Motor neuron (in vitro differentiated cells): ENCODE measurements at regions not wholly inside any gene's neighbourhood (a gene's known extent, or its start where the extent isn't known, plus 50 kb on each side); places are given as distances from the start of the nearest gene placed in this dataset.

ENCODE experiments used
- ATAC-seq, 8 experiments: fragments of 200-7000 bp; cut with Tn5 transposase; replicated peaks in 6 of 8; 2 replicates each; pipeline ENCODE4 v1.8.0; 2021; ENCODE audit warnings: mild to moderate bottlenecking in 8 of 8, moderate library complexity in 8 of 8
- H3K27ac ChIP-seq, 2 donors: fragments of 250-450 bp; sonication (Bioruptor Pico); 2 replicates each; pipeline ENCODE4 v1.9.0; 2021; ENCODE audit warnings: antibody characterized with exemption in 2 of 2, mild to moderate bottlenecking in 2 of 2, moderate library complexity in 1 of 2
- H3K4me1 ChIP-seq, 2 donors: fragments of 250-450 bp; sonication (Bioruptor Pico); replicated peaks in 1 of 2; 2 replicates each; pipeline ENCODE4 v1.6.1; 2021; ENCODE audit warnings: antibody characterized with exemption in 2 of 2, mild to moderate bottlenecking in 2 of 2, moderate library complexity in 1 of 2
- H3K4me3 ChIP-seq, 5 donors: fragments of 250-450 bp; sonication (Bioruptor Pico); 2 replicates each; pipeline ENCODE4 v1.9.0; 2021; ENCODE audit warnings: antibody characterized with exemption in 5 of 5, mild to moderate bottlenecking in 5 of 5, moderate library complexity in 4 of 5
- WGBS, 10 experiments: fragments of 450-650 bp; shearing (Covaris generic); methylation state at CpG; one replicate each; pipeline ENCODE4 v1.0.0; 2022; 5-methylcytosine and 5-hydroxymethylcytosine counted together
- in situ Hi-C, 9 experiments: fragments of 400-800 bp; cut with MboI; loops; one replicate each; pipeline ENCODE4 v1.15.0; 2021; ENCODE audit warnings: low sequenced_read_pairs in 9 of 9, low pct_unique_long_range_greater_than_20kb in 2 of 9; ENCODE audit not compliant: unreplicated experiment in 9 of 9

GRCh38 chr1:194133152-194133551 is 946.7 kb upstream of the B3GALT2 start:
- Histone ChIP-seq H3K4me3 (no peak overlapping the region), H3K4me1 (no peaks in the 10 kb centered on the region), H3K27ac (no peak overlapping the region)
- in situ Hi-C loops: no loop called here
- 0 to 100% (median 89%) methylated on average over 1 to 2 of the region's 2 CpGs; no CpG with 5 or more reads in 1 of the 10 experiments for WGBS, 10 experiments
- no peak for ATAC-seq

DNA sequence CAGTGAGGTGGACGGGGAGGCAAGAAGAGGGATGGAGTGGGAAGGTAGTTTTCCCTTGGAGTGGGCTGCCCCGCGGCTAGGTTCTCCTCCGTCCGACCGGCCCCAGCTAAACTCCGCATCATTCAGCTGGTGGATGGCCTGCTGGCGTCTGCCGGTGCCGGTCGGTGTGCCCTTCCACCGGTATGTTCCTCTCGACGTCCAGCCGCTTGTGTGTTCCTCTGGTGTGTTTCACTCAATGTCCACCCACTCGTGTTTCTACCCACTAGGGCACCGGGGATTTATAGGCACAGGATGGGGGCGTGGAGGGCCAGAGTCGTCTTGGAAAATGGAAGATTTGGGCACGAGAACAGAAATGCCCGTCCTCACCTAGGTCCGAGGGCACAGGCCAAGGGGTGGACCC is 931.7 kb upstream of the B3GALT2 start:
- in situ Hi-C loops: no loop called here
- H3K4me3 ChIP-seq: no peak overlapping the region
- no peak for ATAC-seq
- H3K27ac ChIP-seq: no peak overlapping the region
- no peaks in the 10 kb centered on the region for H3K4me1 ChIP-seq
- WGBS, 10 experiments: 45 to 100% (median 93%) methylated on average over 4 to 20 of the region's 22 CpGs; no CpG with 5 or more reads in 2 of the 10 experiments

DNA sequence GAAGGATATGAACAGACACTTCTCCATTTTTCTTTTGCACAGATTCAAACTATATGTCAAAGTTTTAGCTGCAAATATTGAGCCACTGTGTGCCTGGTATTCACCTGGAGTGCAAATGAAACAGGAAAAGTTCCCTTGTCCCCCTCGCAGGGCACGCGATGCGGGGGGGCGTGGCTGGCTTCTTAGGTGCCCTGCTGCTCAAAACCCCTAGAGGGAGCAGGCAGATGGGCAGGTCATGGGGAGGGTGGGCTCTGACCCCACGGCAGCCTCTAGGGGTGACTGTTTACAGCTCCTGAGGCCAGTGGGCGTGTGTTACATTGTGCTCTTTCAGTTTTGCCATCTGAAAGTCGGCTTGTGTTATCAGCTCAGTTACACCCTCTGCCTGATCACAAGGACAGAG is 931.2 kb upstream of the B3GALT2 start:
- in situ Hi-C loops: no loop called here
- ATAC-seq: no peak
- no peak overlapping the region for H3K27ac ChIP-seq
- H3K4me1 ChIP-seq: no peaks in the 10 kb centered on the region
- WGBS, 10 experiments: 55 to 94% (median 80%) methylated on average over 1 to 7 of the region's 8 CpGs; no CpG with 5 or more reads in 3 of the 10 experiments
- no peak overlapping the region for H3K4me3 ChIP-seq

DNA sequence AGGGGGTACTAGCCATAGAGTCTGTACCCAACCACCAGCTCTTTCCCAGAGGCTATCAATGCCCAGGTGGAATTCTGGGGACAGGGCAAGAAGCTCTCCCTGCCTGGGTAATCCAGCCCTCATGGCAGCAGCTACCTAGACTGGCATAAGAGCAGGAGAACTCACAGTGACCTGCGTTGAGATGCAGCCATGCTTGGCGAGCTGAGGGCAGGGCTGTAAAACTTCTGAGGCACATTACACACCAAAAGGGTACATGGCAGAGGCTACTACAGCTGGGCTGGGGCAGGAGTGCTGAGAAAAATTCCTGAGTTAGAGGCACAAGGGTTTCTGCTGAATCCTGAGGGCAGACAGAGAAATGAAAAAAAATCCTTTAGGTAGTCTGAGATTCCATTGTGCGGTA is 927.9 kb upstream of the B3GALT2 start:
- in situ Hi-C loops: no loop called here
- Histone ChIP-seq H3K4me1 (no peaks in the 10 kb centered on the region), H3K4me3 (no peak overlapping the region), H3K27ac (no peak overlapping the region)
- 0 to 100% (median 61%) methylated on average over 1 to 3 of the region's 3 CpGs; no CpG with 5 or more reads in 2 of the 10 experiments for WGBS, 10 experiments
- ATAC-seq: no peak

GRCh38 chr1:194105381-194105780 is 919.0 kb upstream of the B3GALT2 start:
- Histone ChIP-seq H3K27ac (no peak overlapping the region), H3K4me3 (no peak overlapping the region), H3K4me1 (no peaks in the 10 kb centered on the region)
- no peak for ATAC-seq
- 0 to 100% (median 73%) methylated on average over 1 to 2 of the region's 2 CpGs for whole genome bisulfite sequencing, 10 experiments
- in situ Hi-C loops: no loop called here

GRCh38 chr1:194104247-194104844 is 917.9 kb upstream of the B3GALT2 start:
- 20 to 89% (median 88%) methylated on average over 1 to 2 of the region's 2 CpGs; no CpG with 5 or more reads in 5 of the 10 experiments for WGBS, 10 experiments
- no peak for ATAC-seq
- Histone ChIP-seq H3K4me3 (no peak overlapping the region), H3K27ac (no peak overlapping the region), H3K4me1 (no peaks in the 10 kb centered on the region)
- in situ Hi-C loops: no loop called here

- 0 to 100% (median 81%) methylated on average over 1 to 2 of the region's 2 CpGs; no CpG with 5 or more reads in 7 of the 10 experiments for WGBS, 10 experiments
- no peak for ATAC-seq
- in situ Hi-C loops: no loop called here
- Histone ChIP-seq H3K4me1 (no peaks in the 10 kb centered on the region), H3K27ac (no peak overlapping the region), H3K4me3 (no peak overlapping the region)
Measured at GRCh38 chr1:194103516-194104246, 917.3 kb upstream of the B3GALT2 start.

GRCh38 chr1:194103101-194103500 is 916.7 kb upstream of the B3GALT2 start:
- Histone ChIP-seq H3K27ac (no peak overlapping the region), H3K4me3 (no peak overlapping the region), H3K4me1 (no peaks in the 10 kb centered on the region)
- in situ Hi-C loops: no loop called here
- 100% methylated on average over 1 of the region's 1 CpG; no CpG with 5 or more reads in 8 of the 10 experiments for WGBS, 10 experiments
- no peak for ATAC-seq

DNA sequence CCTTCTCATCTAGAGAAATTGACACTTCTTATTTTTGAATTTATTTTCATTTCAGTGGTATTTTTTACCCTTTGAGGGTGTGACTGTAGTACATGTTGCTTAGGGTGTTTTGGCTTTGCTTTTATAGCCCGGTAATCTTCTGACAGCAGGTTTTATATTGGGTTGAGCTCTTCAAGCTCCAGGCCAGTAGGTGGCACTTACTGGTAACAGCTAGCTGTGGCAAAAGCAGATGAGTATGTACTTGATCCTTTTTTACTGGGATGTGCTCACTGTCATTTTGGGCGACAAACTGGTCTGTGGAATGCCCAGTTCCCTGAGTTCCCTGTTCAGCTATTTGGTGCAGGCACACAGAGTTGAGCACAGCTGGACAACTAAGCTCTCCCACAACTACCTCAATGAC is 916.2 kb upstream of the B3GALT2 start:
- WGBS, 10 experiments: 57 to 100% (median 84%) methylated on average over 1 to 2 of the region's 2 CpGs; no CpG with 5 or more reads in 4 of the 10 experiments
- Histone ChIP-seq H3K4me1 (no peaks in the 10 kb centered on the region), H3K4me3 (no peak overlapping the region), H3K27ac (no peak overlapping the region)
- ATAC-seq: peak in 1 of 8 experiments; percentile 26
- in situ Hi-C loops: no loop called here

GRCh38 chr1:194084755-194085154 is 898.3 kb upstream of the B3GALT2 start:
- WGBS, 10 experiments: 0 to 100% (median 90%) methylated on average over 2 to 3 of the region's 3 CpGs; no CpG with 5 or more reads in 1 of the 10 experiments
- Histone ChIP-seq H3K27ac (no peak overlapping the region), H3K4me3 (no peak overlapping the region), H3K4me1 (no peaks in the 10 kb centered on the region)
- in situ Hi-C loops: no loop called here
- no peak for ATAC-seq

- no peak overlapping the region for H3K4me3 ChIP-seq
Measured at GRCh38 chr1:194081444-194081843, 895.0 kb upstream of the B3GALT2 start.

GRCh38 chr1:194080826-194081225 is 894.4 kb upstream of the B3GALT2 start:
- in situ Hi-C loops: no loop called here
- no peak overlapping the region for H3K27ac ChIP-seq
- 20 to 91% (median 79%) methylated on average over 1 to 2 of the region's 2 CpGs; no CpG with 5 or more reads in 1 of the 10 experiments for WGBS, 10 experiments
- no peak overlapping the region for H3K4me3 ChIP-seq
- peak in 1 of 8 experiments; percentile 59 for ATAC-seq
- no peaks in the 10 kb centered on the region for H3K4me1 ChIP-seq

More at GRCh38 chr1:194081444-194081843, 895.0 kb upstream of the B3GALT2 start:
- H3K4me1 ChIP-seq: no peaks in the 10 kb centered on the region
- H3K27ac ChIP-seq: no peak overlapping the region
- in situ Hi-C loops: no loop called here
- no peak for ATAC-seq

GRCh38 chr1:194078765-194079164 is 892.4 kb upstream of the B3GALT2 start:
- Histone ChIP-seq H3K4me3 (no peak overlapping the region), H3K4me1 (peaks cover 0 to 6% of the 10 kb centered on the region in 2 donors), H3K27ac (no peak overlapping the region)
- in situ Hi-C loops: no loop called here
- no peak for ATAC-seq
- WGBS, 10 experiments: 45 to 100% (median 89%) methylated on average over 1 of the region's 1 CpG

- Histone ChIP-seq H3K4me1 (peaks cover 0 to 9% of the 10 kb centered on the region in 2 donors), H3K4me3 (no peak overlapping the region), H3K27ac (no peak overlapping the region)
- ATAC-seq: no peak
- 0 to 77% (median 44%) methylated on average over 1 of the region's 1 CpG; no CpG with 5 or more reads in 3 of the 10 experiments for WGBS, 10 experiments
- in situ Hi-C loops: no loop called here
Measured at GRCh38 chr1:194076646-194077045, 890.2 kb upstream of the B3GALT2 start.
